ENCODE measurements at regions not wholly inside any gene's neighbourhood (a gene's known extent, or its start where the extent isn't known, plus 50 kb on each side); places are given as distances from the start of the nearest gene placed in this dataset.

DNA sequence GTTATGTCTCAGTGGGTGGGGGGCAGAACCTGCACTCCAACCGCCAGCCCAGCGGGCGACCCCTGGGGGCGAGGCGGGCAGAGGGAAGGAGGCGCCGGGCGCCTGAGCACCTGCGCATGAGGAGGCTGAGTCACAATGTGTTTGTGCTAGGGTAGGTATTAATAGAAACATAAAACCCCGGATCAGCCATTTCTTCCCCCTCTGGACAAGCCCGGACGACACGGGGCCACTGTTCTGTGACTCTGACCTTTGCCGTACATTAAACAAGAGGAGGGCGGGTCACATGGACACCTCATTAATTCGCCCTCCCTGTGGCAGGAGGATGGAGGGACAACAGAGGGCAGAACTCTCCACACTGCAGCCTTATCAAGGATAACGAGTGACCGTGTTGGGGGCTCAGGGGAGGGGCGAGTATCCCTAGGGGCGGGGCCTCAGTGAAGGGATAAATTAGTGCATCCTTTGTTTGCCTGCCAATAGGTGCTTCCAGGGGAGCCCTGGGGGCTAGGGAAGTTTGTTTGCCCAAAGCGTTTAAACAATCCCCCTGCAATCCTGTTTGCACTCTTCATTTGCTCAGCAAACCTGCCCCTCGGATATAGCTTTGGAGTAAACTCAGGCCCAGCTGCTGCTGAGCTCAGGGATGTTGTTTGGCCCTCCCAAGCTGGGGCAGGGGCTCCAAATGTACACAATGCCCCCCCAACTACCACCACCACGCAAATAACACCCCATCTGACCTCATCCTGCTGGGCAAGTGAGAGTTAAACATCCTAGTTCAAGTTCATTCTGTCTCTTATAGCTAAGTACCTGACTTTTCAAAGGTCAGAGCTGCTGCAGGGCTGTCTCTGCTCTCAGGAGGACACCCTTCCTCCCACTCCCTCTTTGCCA, 171.2 kb upstream of the GLI2 start:
- no peaks in the 10 kb centered on the region for H3K36me3 Mint-ChIP-seq (ENCODE audit: insufficient read depth in 1 of 3, low read depth in 3 of 3)
- Histone ChIP-seq H3K27ac (ENCODE audit: insufficient read length, low read depth, low read length) (no peak overlapping the region), H3T11ph (ENCODE audit: low read length) (no peak overlapping the region), H2BK120ac (ENCODE audit: low read depth, low read length, poor library complexity, severe bottlenecking) (no peak overlapping the region), H3K4me1 (ENCODE audit: insufficient read depth, low read length) (no peaks in the 10 kb centered on the region), H3K9ac (ENCODE audit: extremely low read depth, insufficient read length, low read length) (no peak overlapping the region), H2AFZ (ENCODE audit: low read length) (no peak overlapping the region), H4K5ac (ENCODE audit: insufficient read length, low read depth, low read length) (no peak overlapping the region), H2AK5ac (ENCODE audit: insufficient read length, low read length) (no peak overlapping the region), H3K56ac (ENCODE audit: insufficient read length, low read depth, low read length) (no peak overlapping the region), H4K8ac (replicated peaks; ENCODE audit: insufficient read length, low read depth, low read length) (no peak overlapping the region), H3K4me2 (ENCODE audit: insufficient read depth, insufficient read length, low read length) (no peak overlapping the region), H3K23ac (ENCODE audit: insufficient read length, low read depth, low read length) (no peak overlapping the region), H2BK15ac (ENCODE audit: low read depth, low read length) (no peak overlapping the region), H3K23me2 (ENCODE audit: insufficient read length, low read depth, low read length, poor library complexity, severe bottlenecking) (peaks cover 3% of the 10 kb centered on the region), H3K14ac (ENCODE audit: insufficient read depth, low read length) (no peak overlapping the region; the same call in 1 of the 2 replicates), H2BK20ac (ENCODE audit: low read depth, low read length, poor library complexity, severe bottlenecking) (no peak overlapping the region), H3K9me3 (ENCODE audit: control insufficient read depth, low read depth, low read length) (no peaks in the 10 kb centered on the region), H2BK12ac (ENCODE audit: insufficient read length, low read depth, low read length) (no peak overlapping the region), H3K4ac (ENCODE audit: low read depth, low read length) (no peak overlapping the region), H4K91ac (ENCODE audit: insufficient read length, low read depth, low read length) (no peak overlapping the region), H4K20me1 (ENCODE audit: control insufficient read depth, insufficient read depth, insufficient read length) (no peaks in the 10 kb centered on the region), H3K79me1 (ENCODE audit: insufficient read depth, low read depth, low read length, poor library complexity, severe bottlenecking) (no peaks in the 10 kb centered on the region), H3K27me3 (ENCODE audit: insufficient read depth, low read length) (no peaks in the 10 kb centered on the region), H2BK5ac (ENCODE audit: insufficient read length, low read length) (no peak overlapping the region), H3K79me2 (ENCODE audit: insufficient read depth, low read length) (no peaks in the 10 kb centered on the region), H3K18ac (ENCODE audit: insufficient read length, low read depth, low read length) (no peak overlapping the region)
- H3K27me3 Mint-ChIP-seq (ENCODE audit: low read depth), result peaks cover 86% of the 10 kb centered on the region
- TF ChIP-seq, protein P1, sequence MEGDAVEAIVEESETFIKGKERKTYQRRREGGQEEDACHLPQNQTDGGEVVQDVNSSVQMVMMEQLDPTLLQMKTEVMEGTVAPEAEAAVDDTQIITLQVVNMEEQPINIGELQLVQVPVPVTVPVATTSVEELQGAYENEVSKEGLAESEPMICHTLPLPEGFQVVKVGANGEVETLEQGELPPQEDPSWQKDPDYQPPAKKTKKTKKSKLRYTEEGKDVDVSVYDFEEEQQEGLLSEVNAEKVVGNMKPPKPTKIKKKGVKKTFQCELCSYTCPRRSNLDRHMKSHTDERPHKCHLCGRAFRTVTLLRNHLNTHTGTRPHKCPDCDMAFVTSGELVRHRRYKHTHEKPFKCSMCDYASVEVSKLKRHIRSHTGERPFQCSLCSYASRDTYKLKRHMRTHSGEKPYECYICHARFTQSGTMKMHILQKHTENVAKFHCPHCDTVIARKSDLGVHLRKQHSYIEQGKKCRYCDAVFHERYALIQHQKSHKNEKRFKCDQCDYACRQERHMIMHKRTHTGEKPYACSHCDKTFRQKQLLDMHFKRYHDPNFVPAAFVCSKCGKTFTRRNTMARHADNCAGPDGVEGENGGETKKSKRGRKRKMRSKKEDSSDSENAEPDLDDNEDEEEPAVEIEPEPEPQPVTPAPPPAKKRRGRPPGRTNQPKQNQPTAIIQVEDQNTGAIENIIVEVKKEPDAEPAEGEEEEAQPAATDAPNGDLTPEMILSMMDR (conservative IDR thresholded peaks at IDR 0.05), result no peak
- peak; percentile 65 for DNase-seq
- no peak overlapping the region for H3K4me3 Mint-ChIP-seq
- no peaks in the 10 kb centered on the region for H3K9me3 Mint-ChIP-seq
- no CpG with 5 or more reads among the region's 23 CpGs for WGBS (ENCODE audit: extremely low coverage, insufficient read length, low lambda C conversion rate)
- H3K4me1 Mint-ChIP-seq, result peaks cover 7 to 16% of the 10 kb centered on the region in 2 experiments
- H3K27ac Mint-ChIP-seq, result no peak overlapping the region

All from H9 (cell line).